Sigmoid colon (tissue), 6 donors: ENCODE measurements at regions not wholly inside any gene's neighbourhood (a gene's known extent, or its start where the extent isn't known, plus 50 kb on each side); places are given as distances from the start of the nearest gene placed in this dataset.

Experiments used
- DNase-seq: peaks from one replicate; pipeline ENCODE4 v3.0.0-alpha.2; 2019
- H3K27ac ChIP-seq, 4 donors: fragments of 200-600 bp; sonication (generic); one replicate each; pipeline ENCODE4 v1.5.1; 2016 to 2019; ENCODE audit warnings: mild to moderate bottlenecking in 1 of 4
- H3K27me3 ChIP-seq, 3 donors: fragments of 200-600 bp; sonication (generic); one replicate each; pipeline ENCODE4 v1.5.1; 2019; ENCODE audit warnings: mild to moderate bottlenecking in 1 of 3
- H3K36me3 ChIP-seq, 4 donors: fragments of 200-600 bp; sonication (generic); one replicate each; pipeline ENCODE4 v1.5.1; 2016 to 2019
- H3K4me1 ChIP-seq, 4 donors: fragments of 200-600 bp; sonication (generic); one replicate each; pipeline ENCODE4 v1.5.1; 2017 to 2019
- H3K4me3 ChIP-seq, 4 donors: fragments of 200-600 bp; sonication (generic); one replicate each; pipeline ENCODE4 v1.5.1; 2017 to 2019; ENCODE audit warnings: mild to moderate bottlenecking in 2 of 4, moderate library complexity in 1 of 4
- H3K9me3 ChIP-seq, 4 donors: fragments of 200-600 bp in 3 of 4; sonication (generic) in 3 of 4; one replicate each; pipeline versions ENCODE4 v1.5.1 to v1.6.1; 2013 to 2019
- CTCF ChIP-seq, 4 experiments: fragments of 450-650 bp in 3 of 4; fragments of 200-600 bp in 1 of 4; IDR thresholded peaks; one replicate each; pipeline ENCODE4 v1.5.1; 2016 to 2019; ENCODE audit warnings: antibody characterized with exemption in 4 of 4, mild to moderate bottlenecking in 3 of 4, moderate library complexity in 2 of 4
- EP300 ChIP-seq, 4 donors: sonication (generic); formaldehyde crosslinking; IDR thresholded peaks; one replicate each; pipeline ENCODE4 v1.6.1; 2017; ENCODE audit warnings: antibody characterized with exemption in 4 of 4
- POLR2A ChIP-seq, 2 donors: fragments of 450-650 bp; IDR thresholded peaks; one replicate each; pipeline ENCODE4 v1.6.1; 2016; ENCODE audit warnings: antibody characterized with exemption in 2 of 2, mild to moderate bottlenecking in 2 of 2, moderate library complexity in 2 of 2
- POLR2AphosphoS5 ChIP-seq, 4 donors: sonication (generic); formaldehyde crosslinking; IDR thresholded peaks; one replicate each; pipeline ENCODE4 v1.6.1; 2017; ENCODE audit warnings: antibody characterized with exemption in 4 of 4
- WGBS, 2 donors: extraction: QIAGEN DNeasy Blood & Tissue Kit; methylation state at CpG; one replicate each; pipeline ENCODE4 v1.1.7; 2013; 5-methylcytosine and 5-hydroxymethylcytosine counted together
- intact Hi-C: fragments of 100-400 bp; cut with DNase I; formaldehyde crosslinking; loops from one replicate; pipeline ENCODE4 v1.15.1; 2023
- donor health status: healthy with polysubstance abuse.
- donor health status: healthy.

- Histone ChIP-seq H3K4me3 (no peak overlapping the region), H3K4me1 (no peaks in the 10 kb centered on the region), H3K9me3 (no peaks in the 10 kb centered on the region), H3K27ac (no peak overlapping the region), H3K27me3 (no peaks in the 10 kb centered on the region), H3K36me3 (no peaks in the 10 kb centered on the region)
- TF ChIP-seq CTCF (IDR thresholded peaks at IDR 0.05) (no peak), POLR2AphosphoS5 (IDR thresholded peaks at IDR 0.05) (no peak), EP300 (IDR thresholded peaks at IDR 0.05) (no peak), POLR2A (IDR thresholded peaks at IDR 0.05) (no peak)
- intact Hi-C loops: no loop called here
- DNase-seq: no peak
- 56 to 68% methylated on average over 1 of the region's 1 CpG for WGBS, 2 donors
Measured at GRCh38 chr5:62948301-62948700, 369.7 kb downstream of the LRRC70 start.

GRCh38 chr5:62942384-62942783, 363.8 kb downstream of the LRRC70 start:
- no peak overlapping the region for H3K27ac ChIP-seq
- DNase-seq: no peak
- no peaks in the 10 kb centered on the region for H3K27me3 ChIP-seq
- H3K9me3 ChIP-seq: no peaks in the 10 kb centered on the region
- no peak overlapping the region for H3K4me3 ChIP-seq
- H3K4me1 ChIP-seq: peaks cover 0 to 10% (median 3%) of the 10 kb centered on the region in 4 donors
- intact Hi-C loops: no loop called here
- H3K36me3 ChIP-seq: no peaks in the 10 kb centered on the region
- WGBS, 2 donors: 25 to 43% methylated on average over 4 of the region's 4 CpGs
- TF ChIP-seq POLR2AphosphoS5 (IDR thresholded peaks at IDR 0.05): no peak
- no peak for TF ChIP-seq CTCF (IDR thresholded peaks at IDR 0.05)
- TF ChIP-seq EP300 (IDR thresholded peaks at IDR 0.05): no peak
- TF ChIP-seq POLR2A (IDR thresholded peaks at IDR 0.05): no peak

- Histone ChIP-seq H3K27ac (no peak overlapping the region), H3K4me1 (peaks cover 0 to 15% (median 3%) of the 10 kb centered on the region in 4 donors), H3K4me3 (no peak overlapping the region), H3K27me3 (no peaks in the 10 kb centered on the region), H3K9me3 (no peaks in the 10 kb centered on the region), H3K36me3 (no peaks in the 10 kb centered on the region)
- 70 to 79% methylated on average over 3 of the region's 3 CpGs for WGBS, 2 donors
- intact Hi-C loops: no loop called here
- DNase-seq: no peak
- no peak for TF ChIP-seq CTCF (IDR thresholded peaks at IDR 0.05)
- no peak for TF ChIP-seq POLR2A (IDR thresholded peaks at IDR 0.05)
- no peak for TF ChIP-seq POLR2AphosphoS5 (IDR thresholded peaks at IDR 0.05)
- no peak for TF ChIP-seq EP300 (IDR thresholded peaks at IDR 0.05)
Measured at GRCh38 chr5:62938927-62939326, 360.3 kb downstream of the LRRC70 start.

GRCh38 chr5:62937661-62938558, 359.3 kb downstream of the LRRC70 start:
- intact Hi-C loops: no loop called here
- H3K4me1 ChIP-seq: peaks cover 0 to 15% (median 3%) of the 10 kb centered on the region in 4 donors
- TF ChIP-seq CTCF (IDR thresholded peaks at IDR 0.05) (no peak), POLR2AphosphoS5 (IDR thresholded peaks at IDR 0.05) (no peak), EP300 (IDR thresholded peaks at IDR 0.05) (no peak), POLR2A (IDR thresholded peaks at IDR 0.05) (no peak)
- DNase-seq: no peak
- H3K4me3 ChIP-seq: no peak overlapping the region
- no peak overlapping the region for H3K27ac ChIP-seq
- no peaks in the 10 kb centered on the region for H3K36me3 ChIP-seq
- no peaks in the 10 kb centered on the region for H3K27me3 ChIP-seq
- 32 to 54% methylated on average over 3 of the region's 3 CpGs for WGBS, 2 donors
- H3K9me3 ChIP-seq: no peaks in the 10 kb centered on the region
